OCI-LY1 (cell line): ENCODE measurements at regions not wholly inside any gene's neighbourhood (a gene's known extent, or its start where the extent isn't known, plus 50 kb on each side); places are given as distances from the start of the nearest gene placed in this dataset.

Experiments used
- H2AFZ ChIP-seq: fragments of 200-600 bp; sonication (generic), shearing (Covaris generic); 2 replicates; pipeline ENCODE4 v1.6.0; 2014; ENCODE audit warnings: antibody characterized with exemption, mild to moderate bottlenecking, low read length
- H3F3A ChIP-seq: fragments of 200-600 bp; sonication (generic), shearing (Covaris generic); 2 replicates; pipeline ENCODE4 v1.6.0; 2014; ENCODE audit warnings: mild to moderate bottlenecking, antibody characterized with exemption, low read length, moderate library complexity; ENCODE audit not compliant: insufficient read depth
- H3K27ac ChIP-seq: fragments of 200-600 bp; sonication (generic); 2 replicates; pipeline ENCODE4 v1.5.1; 2014; ENCODE audit warnings: low read length, mixed run types, mild to moderate bottlenecking, low read depth; ENCODE audit not compliant: poor library complexity, severe bottlenecking
- H3K27me3 ChIP-seq: fragments of 200-600 bp; sonication (generic); 2 replicates; pipeline ENCODE4 v1.6.0; 2014; ENCODE audit warnings: antibody characterized with exemption, mild to moderate bottlenecking, low read length, moderate library complexity; ENCODE audit not compliant: insufficient read depth
- H3K36me3 ChIP-seq: fragments of 200-600 bp; sonication (generic); 2 replicates; pipeline ENCODE4 v1.6.1; 2014; ENCODE audit warnings: mild to moderate bottlenecking, antibody characterized with exemption, low read length, moderate library complexity, mixed read lengths; ENCODE audit not compliant: insufficient read depth
- H3K4me1 ChIP-seq: fragments of 200-600 bp; sonication (generic); 2 replicates; pipeline ENCODE4 v1.5.1; 2014; ENCODE audit warnings: mild to moderate bottlenecking, low read length, moderate library complexity; ENCODE audit not compliant: insufficient read depth, severe bottlenecking
- H3K4me2 ChIP-seq: fragments of 200-600 bp; sonication (generic), shearing (Covaris generic); 2 replicates; pipeline ENCODE4 v1.6.1; 2014; ENCODE audit warnings: low read length
- H3K4me3 ChIP-seq: fragments of 200-600 bp; sonication (generic); 2 replicates; pipeline ENCODE4 v1.5.1; 2014; ENCODE audit warnings: low read length, low read depth, mild to moderate bottlenecking, mixed read lengths; ENCODE audit not compliant: poor library complexity, severe bottlenecking
- H3K79me2 ChIP-seq: fragments of 200-600 bp; shearing (Covaris generic); 2 replicates; pipeline ENCODE4 v1.6.1; 2016; ENCODE audit warnings: mixed run types, low read length, mixed read lengths; ENCODE audit not compliant: insufficient read depth
- H3K9ac ChIP-seq: fragments of 200-600 bp; sonication (generic), shearing (Covaris generic); 2 replicates; pipeline ENCODE4 v1.6.1; 2014; ENCODE audit warnings: mild to moderate bottlenecking, low read length, mixed read lengths
- H3K9me2 ChIP-seq: fragments of 200-600 bp; sonication (generic), shearing (Covaris generic); 2 replicates; pipeline ENCODE4 v1.6.1; 2014; ENCODE audit warnings: low read depth, mild to moderate bottlenecking, low read length, mixed read lengths
- H3K9me3 ChIP-seq: fragments of 200-600 bp; shearing (Covaris generic); 2 replicates; pipeline ENCODE4 v1.6.1; 2014; ENCODE audit warnings: low read length, mixed read lengths
- H4K20me1 ChIP-seq: fragments of 200-600 bp; sonication (generic), shearing (Covaris generic); 2 replicates; pipeline ENCODE4 v1.6.0; 2016; ENCODE audit warnings: mild to moderate bottlenecking, low read length; ENCODE audit not compliant: insufficient read depth
- CTCF ChIP-seq: fragments of 200-600 bp; sonication (generic), shearing (Covaris generic); IDR thresholded peaks from 2 replicates; pipeline ENCODE4 v1.5.1; 2017; ENCODE audit warnings: mild to moderate bottlenecking, antibody characterized with exemption, low read length, moderate library complexity, mixed read lengths
- EZH2 ChIP-seq: fragments of 200-600 bp; sonication (generic), shearing (Covaris generic); IDR thresholded peaks from 2 replicates; pipeline ENCODE4 v1.8.0; 2017; ENCODE audit warnings: borderline replicate concordance, mixed run types, mild to moderate bottlenecking, antibody characterized with exemption, low read length, moderate library complexity, mixed read lengths

- no peaks in the 10 kb centered on the region for H3K4me1 ChIP-seq
- no peaks in the 10 kb centered on the region for H3K27me3 ChIP-seq
- TF ChIP-seq CTCF = no peak
- no peak for TF ChIP-seq EZH2
- H3K27ac ChIP-seq = no peak overlapping the region
- H3K36me3 ChIP-seq = no peaks in the 10 kb centered on the region
- H3K79me2 ChIP-seq = no peaks in the 10 kb centered on the region
- no peak overlapping the region for H3K9ac ChIP-seq
- no peaks in the 10 kb centered on the region for H4K20me1 ChIP-seq
- H3K9me3 ChIP-seq = no peaks in the 10 kb centered on the region
- H2AFZ ChIP-seq = no peak overlapping the region
- no peak overlapping the region for H3K4me2 ChIP-seq
- no peaks in the 10 kb centered on the region for H3F3A ChIP-seq
- no peak overlapping the region for H3K4me3 ChIP-seq
- H3K9me2 ChIP-seq = no peaks in the 10 kb centered on the region
These were observed 285.7 kb upstream of the USP15 start for GRCh38 chr12:61974461-61974860.

GRCh38 chr12:61985830-61986229, 274.4 kb upstream of the USP15 start:
- Histone ChIP-seq H3K9me2 (no peaks in the 10 kb centered on the region), H3K4me3 (no peak overlapping the region), H3K79me2 (no peaks in the 10 kb centered on the region), H3F3A (no peaks in the 10 kb centered on the region), H3K4me2 (no peak overlapping the region), H2AFZ (no peak overlapping the region), H3K27me3 (no peaks in the 10 kb centered on the region), H3K27ac (no peak overlapping the region), H3K9me3 (no peaks in the 10 kb centered on the region), H3K9ac (no peak overlapping the region), H3K4me1 (no peaks in the 10 kb centered on the region), H3K36me3 (no peaks in the 10 kb centered on the region), H4K20me1 (no peaks in the 10 kb centered on the region)
- TF ChIP-seq CTCF = no peak
- no peak for TF ChIP-seq EZH2

- Histone ChIP-seq H3K36me3 (no peaks in the 10 kb centered on the region), H2AFZ (no peak overlapping the region), H3K79me2 (no peaks in the 10 kb centered on the region), H3K27me3 (no peaks in the 10 kb centered on the region), H3K4me1 (no peaks in the 10 kb centered on the region), H3K27ac (no peak overlapping the region), H4K20me1 (no peaks in the 10 kb centered on the region), H3K9me2 (no peaks in the 10 kb centered on the region), H3K4me3 (no peak overlapping the region), H3K9me3 (no peaks in the 10 kb centered on the region), H3K9ac (no peak overlapping the region), H3F3A (no peaks in the 10 kb centered on the region), H3K4me2 (no peak overlapping the region)
- TF ChIP-seq CTCF (no peak), EZH2 (no peak)
These were observed 273.0 kb upstream of the USP15 start for GRCh38 chr12:61987173-61987572.
